ENCODE measurements at regions not wholly inside any gene's neighbourhood (a gene's known extent, or its start where the extent isn't known, plus 50 kb on each side); places are given as distances from the start of the nearest gene placed in this dataset.

GRCh38 chr4:137387924-137388323 lies 144.4 kb downstream of the PCDH18 start:
- no peak overlapping the region for H3K4me3 ChIP-seq (ENCODE audit: low read depth, low read length, poor library complexity, severe bottlenecking)
- ChIA-PET CTCF (no interaction called here), POLR2A (ENCODE audit: low non-redundant PET) (no interaction called here)
- no peaks in the 10 kb centered on the region for H3K36me3 ChIP-seq (ENCODE audit: insufficient read depth, low read length, poor library complexity, severe bottlenecking)
- peaks cover 23% of the 10 kb centered on the region for H3K4me1 ChIP-seq (ENCODE audit: insufficient read depth, low read length, poor library complexity, severe bottlenecking)
- no peaks in the 10 kb centered on the region for H3K27me3 ChIP-seq (replicated peaks; ENCODE audit: insufficient read depth, low read depth, low read length, poor library complexity)
- intact Hi-C loops (cut with micrococcal nuclease; ENCODE audit: unreplicated experiment): no loop called here
- peak; percentile 8 for DNase-seq (ENCODE audit: low spot score)
- no TSS peak for BruUV-seq (replicated peaks)
- no peak overlapping the region for H3K27ac ChIP-seq (ENCODE audit: low read depth, low read length, poor library complexity, severe bottlenecking)
- TF ChIP-seq, protein P1, sequence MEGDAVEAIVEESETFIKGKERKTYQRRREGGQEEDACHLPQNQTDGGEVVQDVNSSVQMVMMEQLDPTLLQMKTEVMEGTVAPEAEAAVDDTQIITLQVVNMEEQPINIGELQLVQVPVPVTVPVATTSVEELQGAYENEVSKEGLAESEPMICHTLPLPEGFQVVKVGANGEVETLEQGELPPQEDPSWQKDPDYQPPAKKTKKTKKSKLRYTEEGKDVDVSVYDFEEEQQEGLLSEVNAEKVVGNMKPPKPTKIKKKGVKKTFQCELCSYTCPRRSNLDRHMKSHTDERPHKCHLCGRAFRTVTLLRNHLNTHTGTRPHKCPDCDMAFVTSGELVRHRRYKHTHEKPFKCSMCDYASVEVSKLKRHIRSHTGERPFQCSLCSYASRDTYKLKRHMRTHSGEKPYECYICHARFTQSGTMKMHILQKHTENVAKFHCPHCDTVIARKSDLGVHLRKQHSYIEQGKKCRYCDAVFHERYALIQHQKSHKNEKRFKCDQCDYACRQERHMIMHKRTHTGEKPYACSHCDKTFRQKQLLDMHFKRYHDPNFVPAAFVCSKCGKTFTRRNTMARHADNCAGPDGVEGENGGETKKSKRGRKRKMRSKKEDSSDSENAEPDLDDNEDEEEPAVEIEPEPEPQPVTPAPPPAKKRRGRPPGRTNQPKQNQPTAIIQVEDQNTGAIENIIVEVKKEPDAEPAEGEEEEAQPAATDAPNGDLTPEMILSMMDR (conservative IDR thresholded peaks at IDR 0.05; ENCODE audit: low read depth, low read length): no peak
- TF ChIP-seq EZH2 (IDR thresholded peaks at IDR 0.05; ENCODE audit: borderline replicate concordance, low read depth, low read length, poor library complexity, severe bottlenecking): no peak
- no peaks in the 10 kb centered on the region for H3K9me3 ChIP-seq (ENCODE audit: low read depth, low read length, poor library complexity, severe bottlenecking)

DNA sequence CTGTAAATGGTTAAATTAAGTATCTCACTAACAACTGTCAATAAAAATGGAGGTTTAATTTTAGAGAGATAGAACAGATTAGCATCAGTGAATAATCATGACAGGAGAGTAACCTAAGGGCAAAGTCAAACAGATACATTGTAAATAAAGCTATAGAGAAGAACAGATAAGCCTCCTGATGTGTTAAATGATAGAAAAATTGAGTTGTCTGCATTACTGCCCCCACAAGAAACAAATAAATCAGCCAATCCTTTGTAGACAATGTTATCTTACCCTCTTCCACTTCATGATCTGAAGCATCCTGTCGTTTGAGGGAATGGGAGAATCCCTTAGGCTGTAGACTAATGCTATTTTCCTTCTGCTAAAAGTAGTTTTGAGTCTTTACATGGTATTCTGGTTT lies 147.8 kb downstream of the PCDH18 start:
- Histone ChIP-seq H3K27ac (ENCODE audit: low read depth, low read length, poor library complexity, severe bottlenecking) (no peak overlapping the region), H3K4me1 (ENCODE audit: insufficient read depth, low read length, poor library complexity, severe bottlenecking) (peaks cover 6% of the 10 kb centered on the region), H3K27me3 (replicated peaks; ENCODE audit: insufficient read depth, low read depth, low read length, poor library complexity) (no peaks in the 10 kb centered on the region), H3K4me3 (ENCODE audit: low read depth, low read length, poor library complexity, severe bottlenecking) (no peak overlapping the region), H3K9me3 (ENCODE audit: low read depth, low read length, poor library complexity, severe bottlenecking) (no peaks in the 10 kb centered on the region), H3K36me3 (ENCODE audit: insufficient read depth, low read length, poor library complexity, severe bottlenecking) (no peaks in the 10 kb centered on the region)
- TF ChIP-seq EZH2 (IDR thresholded peaks at IDR 0.05; ENCODE audit: borderline replicate concordance, low read depth, low read length, poor library complexity, severe bottlenecking): no peak
- TF ChIP-seq, protein P1 (conservative IDR thresholded peaks at IDR 0.05; ENCODE audit: low read depth, low read length): no peak
- ChIA-PET POLR2A (ENCODE audit: low non-redundant PET) (no interaction called here), CTCF (no interaction called here)
- no TSS peak for BruUV-seq (replicated peaks)
- intact Hi-C loops (cut with micrococcal nuclease; ENCODE audit: unreplicated experiment): no loop called here
- no peak for DNase-seq (ENCODE audit: low spot score)

GRCh38 chr4:137378821-137379220 lies 153.5 kb downstream of the PCDH18 start:
- no peaks in the 10 kb centered on the region for H3K27me3 ChIP-seq (replicated peaks; ENCODE audit: insufficient read depth, low read depth, low read length, poor library complexity)
- DNase-seq (ENCODE audit: low spot score): no peak
- no peak overlapping the region for H3K4me3 ChIP-seq (ENCODE audit: low read depth, low read length, poor library complexity, severe bottlenecking)
- peaks cover 6% of the 10 kb centered on the region for H3K4me1 ChIP-seq (ENCODE audit: insufficient read depth, low read length, poor library complexity, severe bottlenecking)
- CTCF ChIA-PET: no interaction called here
- POLR2A ChIA-PET (ENCODE audit: low non-redundant PET): no interaction called here
- no TSS peak for BruUV-seq (replicated peaks)
- no peak overlapping the region for H3K27ac ChIP-seq (ENCODE audit: low read depth, low read length, poor library complexity, severe bottlenecking)
- intact Hi-C loops (cut with micrococcal nuclease; ENCODE audit: unreplicated experiment): no loop called here
- no peaks in the 10 kb centered on the region for H3K9me3 ChIP-seq (ENCODE audit: low read depth, low read length, poor library complexity, severe bottlenecking)
- TF ChIP-seq, protein P1 (conservative IDR thresholded peaks at IDR 0.05; ENCODE audit: low read depth, low read length): no peak
- TF ChIP-seq EZH2 (IDR thresholded peaks at IDR 0.05; ENCODE audit: borderline replicate concordance, low read depth, low read length, poor library complexity, severe bottlenecking): no peak
- H3K36me3 ChIP-seq (ENCODE audit: insufficient read depth, low read length, poor library complexity, severe bottlenecking): no peaks in the 10 kb centered on the region

All from A673 (cell line).